PC-9 (cell line): ENCODE measurements at regions not wholly inside any gene's neighbourhood (a gene's known extent, or its start where the extent isn't known, plus 50 kb on each side); places are given as distances from the start of the nearest gene placed in this dataset.

Source experiments
- EZH2 ChIP-seq: fragments of 200-600 bp; sonication (generic); IDR thresholded peaks from 2 replicates; pipeline ENCODE4 v1.8.0; 2017; ENCODE audit warnings: antibody characterized with exemption, low read depth
- TF ChIP-seq, protein P1 (sequence below): fragments of 200-600 bp; sonication (generic); conservative IDR thresholded peaks from 2 replicates; pipeline ENCODE4 v1.6.1; 2017; ENCODE audit warnings: mixed run types, antibody characterized with exemption, mild to moderate bottlenecking, moderate library complexity

DNA sequence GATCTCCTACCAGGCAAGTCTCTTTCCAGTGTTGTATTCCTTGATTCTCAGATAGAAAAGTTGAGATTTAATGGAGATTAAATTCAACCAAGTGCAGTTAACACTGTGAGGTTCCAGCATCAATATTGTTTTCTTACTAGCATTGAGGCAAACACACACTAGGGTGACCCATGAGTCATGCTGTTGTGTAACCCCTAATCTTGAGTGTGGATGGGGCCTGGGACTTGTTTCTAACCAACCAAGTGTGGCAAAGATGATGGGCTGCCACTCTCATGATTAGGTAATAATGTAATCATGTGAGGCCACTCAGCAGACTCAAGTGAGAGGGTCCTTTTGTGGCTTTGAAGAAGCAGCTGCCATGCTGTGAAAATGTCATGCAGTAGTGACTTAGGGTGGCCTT lies 394.2 kb downstream of the IRX2 start:
- TF ChIP-seq, protein P1, sequence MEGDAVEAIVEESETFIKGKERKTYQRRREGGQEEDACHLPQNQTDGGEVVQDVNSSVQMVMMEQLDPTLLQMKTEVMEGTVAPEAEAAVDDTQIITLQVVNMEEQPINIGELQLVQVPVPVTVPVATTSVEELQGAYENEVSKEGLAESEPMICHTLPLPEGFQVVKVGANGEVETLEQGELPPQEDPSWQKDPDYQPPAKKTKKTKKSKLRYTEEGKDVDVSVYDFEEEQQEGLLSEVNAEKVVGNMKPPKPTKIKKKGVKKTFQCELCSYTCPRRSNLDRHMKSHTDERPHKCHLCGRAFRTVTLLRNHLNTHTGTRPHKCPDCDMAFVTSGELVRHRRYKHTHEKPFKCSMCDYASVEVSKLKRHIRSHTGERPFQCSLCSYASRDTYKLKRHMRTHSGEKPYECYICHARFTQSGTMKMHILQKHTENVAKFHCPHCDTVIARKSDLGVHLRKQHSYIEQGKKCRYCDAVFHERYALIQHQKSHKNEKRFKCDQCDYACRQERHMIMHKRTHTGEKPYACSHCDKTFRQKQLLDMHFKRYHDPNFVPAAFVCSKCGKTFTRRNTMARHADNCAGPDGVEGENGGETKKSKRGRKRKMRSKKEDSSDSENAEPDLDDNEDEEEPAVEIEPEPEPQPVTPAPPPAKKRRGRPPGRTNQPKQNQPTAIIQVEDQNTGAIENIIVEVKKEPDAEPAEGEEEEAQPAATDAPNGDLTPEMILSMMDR, result no peak
- TF ChIP-seq EZH2, result no peak
